Ovary (tissue), 3 donors: ENCODE measurements at regions not wholly inside any gene's neighbourhood (a gene's known extent, or its start where the extent isn't known, plus 50 kb on each side); places are given as distances from the start of the nearest gene placed in this dataset.

ENCODE experiments used
- EP300 ChIP-seq: sonication (generic); formaldehyde crosslinking; IDR thresholded peaks from one replicate; pipeline ENCODE4 v1.6.1; 2017; ENCODE audit warnings: antibody characterized with exemption
- POLR2A ChIP-seq: fragments of 450-650 bp; IDR thresholded peaks from one replicate; pipeline ENCODE4 v1.6.1; 2017; ENCODE audit warnings: antibody characterized with exemption, mild to moderate bottlenecking, moderate library complexity
- TF ChIP-seq, protein P1 (sequence below), 3 donors: fragments of 450-650 bp in 2 of 3; fragments of 200-600 bp in 1 of 3; IDR thresholded peaks; one replicate each; pipeline versions ENCODE4 v1.5.1 to v1.8.0; 2016 to 2022; ENCODE audit warnings: antibody characterized with exemption in 3 of 3, mild to moderate bottlenecking in 1 of 3
- donor health status: DM: no; HTN: no; CAD: no.

DNA sequence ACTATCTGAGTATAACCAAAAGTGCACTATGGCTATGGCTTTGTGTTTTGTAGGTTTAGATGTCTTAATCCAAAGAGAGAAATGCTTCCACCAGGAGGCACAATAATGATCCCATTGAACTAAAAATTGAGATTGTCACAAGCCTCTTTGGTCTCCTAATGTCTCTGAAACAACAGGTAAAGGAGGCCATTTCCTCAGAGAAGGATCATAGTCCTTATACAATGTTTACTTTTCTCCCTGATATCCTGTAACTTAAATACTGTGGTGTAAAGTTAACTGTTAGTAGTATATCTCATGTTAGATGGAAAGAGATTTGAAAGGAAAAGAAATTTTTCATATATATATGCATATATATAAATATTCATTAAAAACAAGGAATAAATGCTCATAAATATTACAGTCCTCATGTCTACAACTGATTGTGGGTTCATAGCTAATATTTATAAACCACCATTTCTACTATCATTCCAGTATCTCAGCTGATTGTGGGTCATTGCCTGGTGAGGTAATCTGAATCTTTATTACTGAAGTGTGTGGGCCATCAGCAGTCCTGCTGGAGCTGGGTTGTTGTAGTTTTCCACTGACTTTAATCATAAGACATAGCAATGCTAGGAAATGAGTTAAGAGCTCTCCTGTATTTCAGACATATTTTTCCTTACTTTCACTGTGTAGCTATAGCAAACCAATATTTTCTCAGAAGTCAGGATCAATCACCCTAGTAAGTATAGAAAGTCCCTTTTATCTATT, 1230.4 kb downstream of the PCDH18 start:
- TF ChIP-seq, protein P1, sequence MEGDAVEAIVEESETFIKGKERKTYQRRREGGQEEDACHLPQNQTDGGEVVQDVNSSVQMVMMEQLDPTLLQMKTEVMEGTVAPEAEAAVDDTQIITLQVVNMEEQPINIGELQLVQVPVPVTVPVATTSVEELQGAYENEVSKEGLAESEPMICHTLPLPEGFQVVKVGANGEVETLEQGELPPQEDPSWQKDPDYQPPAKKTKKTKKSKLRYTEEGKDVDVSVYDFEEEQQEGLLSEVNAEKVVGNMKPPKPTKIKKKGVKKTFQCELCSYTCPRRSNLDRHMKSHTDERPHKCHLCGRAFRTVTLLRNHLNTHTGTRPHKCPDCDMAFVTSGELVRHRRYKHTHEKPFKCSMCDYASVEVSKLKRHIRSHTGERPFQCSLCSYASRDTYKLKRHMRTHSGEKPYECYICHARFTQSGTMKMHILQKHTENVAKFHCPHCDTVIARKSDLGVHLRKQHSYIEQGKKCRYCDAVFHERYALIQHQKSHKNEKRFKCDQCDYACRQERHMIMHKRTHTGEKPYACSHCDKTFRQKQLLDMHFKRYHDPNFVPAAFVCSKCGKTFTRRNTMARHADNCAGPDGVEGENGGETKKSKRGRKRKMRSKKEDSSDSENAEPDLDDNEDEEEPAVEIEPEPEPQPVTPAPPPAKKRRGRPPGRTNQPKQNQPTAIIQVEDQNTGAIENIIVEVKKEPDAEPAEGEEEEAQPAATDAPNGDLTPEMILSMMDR (IDR thresholded peaks at IDR 0.05), result no peak
- no peak for TF ChIP-seq POLR2A
- no peak for TF ChIP-seq EP300
